C4-2B (cell line): ENCODE measurements at regions not wholly inside any gene's neighbourhood (a gene's known extent, or its start where the extent isn't known, plus 50 kb on each side); places are given as distances from the start of the nearest gene placed in this dataset.

Experiments
- ZFX ChIP-seq: fragments of 450-650 bp; IDR thresholded peaks from 2 replicates; pipeline ENCODE4 v1.6.1; 2017
- TF ChIP-seq, protein P1 (sequence below): fragments of 450-650 bp; conservative IDR thresholded peaks from 2 replicates; pipeline ENCODE4 v1.5.1; 2017; ENCODE audit warnings: mild to moderate bottlenecking

DNA sequence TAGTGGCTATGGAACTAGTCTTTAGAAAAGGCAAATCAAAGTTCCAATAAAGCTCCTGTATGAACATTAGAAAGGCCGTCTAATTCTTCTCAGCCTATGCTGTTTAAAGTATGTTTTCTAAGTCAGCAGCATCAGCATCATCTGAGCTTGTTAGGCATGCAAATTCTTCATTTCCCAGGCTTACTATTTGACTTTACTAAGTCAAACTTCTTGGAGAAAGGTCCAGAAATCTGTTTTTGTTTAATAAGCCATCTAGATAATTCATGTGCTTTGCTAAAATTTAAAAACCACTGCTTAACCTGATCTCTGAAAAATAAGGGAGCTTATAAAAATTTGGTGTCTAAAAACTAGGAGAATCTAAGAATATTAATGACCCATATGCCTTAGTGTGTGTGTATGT, 200.2 kb upstream of the SGCD start:
- TF ChIP-seq, protein P1, sequence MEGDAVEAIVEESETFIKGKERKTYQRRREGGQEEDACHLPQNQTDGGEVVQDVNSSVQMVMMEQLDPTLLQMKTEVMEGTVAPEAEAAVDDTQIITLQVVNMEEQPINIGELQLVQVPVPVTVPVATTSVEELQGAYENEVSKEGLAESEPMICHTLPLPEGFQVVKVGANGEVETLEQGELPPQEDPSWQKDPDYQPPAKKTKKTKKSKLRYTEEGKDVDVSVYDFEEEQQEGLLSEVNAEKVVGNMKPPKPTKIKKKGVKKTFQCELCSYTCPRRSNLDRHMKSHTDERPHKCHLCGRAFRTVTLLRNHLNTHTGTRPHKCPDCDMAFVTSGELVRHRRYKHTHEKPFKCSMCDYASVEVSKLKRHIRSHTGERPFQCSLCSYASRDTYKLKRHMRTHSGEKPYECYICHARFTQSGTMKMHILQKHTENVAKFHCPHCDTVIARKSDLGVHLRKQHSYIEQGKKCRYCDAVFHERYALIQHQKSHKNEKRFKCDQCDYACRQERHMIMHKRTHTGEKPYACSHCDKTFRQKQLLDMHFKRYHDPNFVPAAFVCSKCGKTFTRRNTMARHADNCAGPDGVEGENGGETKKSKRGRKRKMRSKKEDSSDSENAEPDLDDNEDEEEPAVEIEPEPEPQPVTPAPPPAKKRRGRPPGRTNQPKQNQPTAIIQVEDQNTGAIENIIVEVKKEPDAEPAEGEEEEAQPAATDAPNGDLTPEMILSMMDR: no peak
- no peak for TF ChIP-seq ZFX
